Urothelium cell line (cell line): ENCODE measurements at regions not wholly inside any gene's neighbourhood (a gene's known extent, or its start where the extent isn't known, plus 50 kb on each side); places are given as distances from the start of the nearest gene placed in this dataset.
"Not testable (repeated sequence)": the region's sequence is repeated elsewhere in the genome, so short reads cannot be mapped to it uniquely, and the experiment has no call there.

Experiments used
- DNase-seq: peaks from one replicate; pipeline ENCODE4 v3.0.0; 2011; ENCODE audit warnings: low spot score, mixed read lengths
- FAIRE-seq: peaks from 2 replicates; lab custom pipeline; 2011; peaks lifted over from hg19 to GRCh38; lab: Jason Lieb, UNC

GRCh38 chr13:62110079-62110478, 694.4 kb upstream of the PCDH20 start:
- FAIRE-seq (no peak), DNase-seq (no peak)

- DNase-seq, result not testable (repeated sequence)
Observed at GRCh38 chr13:62104136-62104535, 688.5 kb upstream of the PCDH20 start.

GRCh38 chr13:62096652-62097051, 681.0 kb upstream of the PCDH20 start:
- FAIRE-seq (no peak), DNase-seq (no peak)

More at GRCh38 chr13:62104136-62104535, 688.5 kb upstream of the PCDH20 start:
- not testable (repeated sequence) for FAIRE-seq

GRCh38 chr13:62094932-62095331, 679.3 kb upstream of the PCDH20 start:
- FAIRE-seq (no peak), DNase-seq (no peak)

GRCh38 chr13:62093984-62094780, 678.5 kb upstream of the PCDH20 start:
- no peak for DNase-seq
- no peak for FAIRE-seq

GRCh38 chr13:62092949-62093348, 677.3 kb upstream of the PCDH20 start:
- FAIRE-seq (no peak), DNase-seq (no peak)

- FAIRE-seq (no peak), DNase-seq (no peak)
Observed at GRCh38 chr13:62092536-62092935, 676.9 kb upstream of the PCDH20 start.

GRCh38 chr13:62088165-62088564, 672.5 kb upstream of the PCDH20 start:
- DNase-seq, result no peak
- no peak for FAIRE-seq

GRCh38 chr13:62087124-62087523, 671.5 kb upstream of the PCDH20 start:
- no peak for FAIRE-seq
- no peak for DNase-seq

- DNase-seq, result no peak
- FAIRE-seq, result no peak
Observed at GRCh38 chr13:62085337-62086229, 669.9 kb upstream of the PCDH20 start.

- FAIRE-seq, result no peak
Observed at GRCh38 chr13:62084728-62085127, 669.1 kb upstream of the PCDH20 start.

GRCh38 chr13:62067821-62068220, 652.2 kb upstream of the PCDH20 start:
- DNase-seq (no peak), FAIRE-seq (no peak)

More at GRCh38 chr13:62084728-62085127, 669.1 kb upstream of the PCDH20 start:
- no peak for DNase-seq

- FAIRE-seq, result no peak
- DNase-seq, result no peak
Observed at GRCh38 chr13:62065016-62065415, 649.4 kb upstream of the PCDH20 start.

- no peak for DNase-seq
- FAIRE-seq, result no peak
Observed at GRCh38 chr13:62061751-62062150, 646.1 kb upstream of the PCDH20 start.

- DNase-seq (no peak), FAIRE-seq (no peak)
Observed at GRCh38 chr13:62060570-62060969, 644.9 kb upstream of the PCDH20 start.

GRCh38 chr13:62057286-62057685, 641.6 kb upstream of the PCDH20 start:
- FAIRE-seq (no peak), DNase-seq (no peak)

- no peak for FAIRE-seq
- no peak for DNase-seq
Observed at GRCh38 chr13:62049992-62050391, 634.3 kb upstream of the PCDH20 start.

GRCh38 chr13:62046512-62046911, 630.9 kb upstream of the PCDH20 start:
- FAIRE-seq (no peak), DNase-seq (no peak)

- DNase-seq (no peak), FAIRE-seq (no peak)
Observed at GRCh38 chr13:62043600-62043999, 628.0 kb upstream of the PCDH20 start.

GRCh38 chr13:62040806-62041205, 625.2 kb upstream of the PCDH20 start:
- DNase-seq, result no peak
- no peak for FAIRE-seq

GRCh38 chr13:62040078-62040477, 624.4 kb upstream of the PCDH20 start:
- DNase-seq (no peak), FAIRE-seq (no peak)

- DNase-seq, result no peak
- no peak for FAIRE-seq
Observed at GRCh38 chr13:62038214-62038613, 622.6 kb upstream of the PCDH20 start.
